PC-3 (cell line): ENCODE measurements at regions not wholly inside any gene's neighbourhood (a gene's known extent, or its start where the extent isn't known, plus 50 kb on each side); places are given as distances from the start of the nearest gene placed in this dataset.

Experiments used
- ATAC-seq: fragments of 200-7000 bp; cut with Tn5 transposase; 2 replicates; pipeline ENCODE4 v1.9.1; 2020; ENCODE audit warnings: mild to moderate bottlenecking, moderate library complexity
- BruUV-seq: library from RNA; stranded (reverse); fragments of 400-500 nt; replicated peaks from 2 replicates; lab custom pipeline; 2021; lab: Mats Ljungman, UMichigan
- CTCF ChIA-PET: fragments of 300-600 bp; sonication (Branson Sonifier 250); formaldehyde crosslinking; loops from one replicate; lab custom pipeline; 2022; ENCODE audit warnings: antibody characterized with exemption; lab: Charles Lee
- POLR2A ChIA-PET: fragments of 300-600 bp; sonication (Branson Sonifier 250); formaldehyde crosslinking; loops from one replicate; lab custom pipeline; 2022; ENCODE audit warnings: antibody characterized with exemption; ENCODE audit not compliant: unreplicated experiment; lab: Charles Lee
- DNase-seq: peaks from one replicate; pipeline ENCODE4 v3.0.0-alpha.2; 2015
- H2AFZ ChIP-seq: fragments of 300-600 bp; sonication (generic); 2 replicates; pipeline ENCODE4 v1.6.0; 2016; ENCODE audit warnings: antibody characterized with exemption, low read length
- H3F3A ChIP-seq: fragments of 300-600 bp; sonication (generic); one replicate; pipeline ENCODE4 v1.6.0; 2017; ENCODE audit warnings: antibody characterized with exemption, low read length, control low read depth, mild to moderate bottlenecking; ENCODE audit not compliant: unreplicated experiment
- H3K27ac ChIP-seq: fragments of 300-600 bp; sonication (generic); 2 replicates; pipeline ENCODE4 v1.5.1; 2016; ENCODE audit warnings: mild to moderate bottlenecking, low read length
- H3K27me3 ChIP-seq: fragments of 300-600 bp; sonication (generic); 2 replicates; pipeline ENCODE4 v1.6.1; 2016; ENCODE audit warnings: low read length, mixed read lengths
- H3K36me3 ChIP-seq: fragments of 300-600 bp; sonication (generic); 2 replicates; pipeline ENCODE4 v1.6.1; 2016; ENCODE audit warnings: low read depth, mixed run types, low read length, mixed read lengths
- H3K4me1 ChIP-seq: fragments of 300-600 bp; sonication (generic); 2 replicates; pipeline ENCODE4 v1.5.1; 2016; ENCODE audit warnings: low read length; ENCODE audit not compliant: insufficient read depth
- H3K4me2 ChIP-seq: fragments of 300-600 bp; sonication (generic); 2 replicates; pipeline ENCODE4 v1.6.0; 2016; ENCODE audit warnings: low read length
- H3K4me3 ChIP-seq: fragments of 300-600 bp; sonication (generic); 2 replicates; pipeline ENCODE4 v1.5.1; 2016; ENCODE audit warnings: mild to moderate bottlenecking, low read length, mixed read lengths
- H3K79me2 ChIP-seq: fragments of 300-600 bp; sonication (generic); 2 replicates; pipeline ENCODE4 v1.6.1; 2017; ENCODE audit warnings: low read length, mixed read lengths
- H3K9ac ChIP-seq: fragments of 300-600 bp; sonication (generic); 2 replicates; pipeline ENCODE4 v1.6.0; 2016; ENCODE audit warnings: mild to moderate bottlenecking, low read length
- H3K9me2 ChIP-seq: fragments of 300-600 bp; sonication (generic); replicated peaks from 2 replicates; pipeline ENCODE4 v1.6.1; 2016; ENCODE audit warnings: mixed run types, low read length, mixed read lengths
- H3K9me3 ChIP-seq: fragments of 300-600 bp; sonication (generic); 2 replicates; pipeline ENCODE4 v1.6.1; 2016; ENCODE audit warnings: low read length, mixed read lengths
- H4K20me1 ChIP-seq: fragments of 300-600 bp; sonication (generic); 2 replicates; pipeline ENCODE4 v1.6.1; 2016; ENCODE audit warnings: low read length, mixed read lengths
- EZH2 ChIP-seq: fragments of 300-600 bp; sonication (generic); IDR thresholded peaks from one replicate; pipeline ENCODE4 v1.6.1; 2017; ENCODE audit warnings: antibody characterized with exemption, mild to moderate bottlenecking, low read length; ENCODE audit not compliant: unreplicated experiment
- EZH2phosphoT487 ChIP-seq: fragments of 300-600 bp; sonication (generic); IDR thresholded peaks from 2 replicates; pipeline ENCODE4 v1.6.1; 2018; ENCODE audit warnings: mild to moderate bottlenecking, antibody characterized with exemption, low read length, borderline replicate concordance
- intact Hi-C: fragments of 100-400 bp; cut with micrococcal nuclease; formaldehyde crosslinking; loops from 2 replicates; pipeline ENCODE4 v1.9.0; 2023
- TF ChIP-seq, protein P1 (sequence below): fragments of 300-600 bp; sonication (generic); conservative IDR thresholded peaks from 2 replicates; pipeline ENCODE4 v1.5.1; 2017; ENCODE audit warnings: antibody characterized with exemption, low read depth, mild to moderate bottlenecking, low read length

DNA sequence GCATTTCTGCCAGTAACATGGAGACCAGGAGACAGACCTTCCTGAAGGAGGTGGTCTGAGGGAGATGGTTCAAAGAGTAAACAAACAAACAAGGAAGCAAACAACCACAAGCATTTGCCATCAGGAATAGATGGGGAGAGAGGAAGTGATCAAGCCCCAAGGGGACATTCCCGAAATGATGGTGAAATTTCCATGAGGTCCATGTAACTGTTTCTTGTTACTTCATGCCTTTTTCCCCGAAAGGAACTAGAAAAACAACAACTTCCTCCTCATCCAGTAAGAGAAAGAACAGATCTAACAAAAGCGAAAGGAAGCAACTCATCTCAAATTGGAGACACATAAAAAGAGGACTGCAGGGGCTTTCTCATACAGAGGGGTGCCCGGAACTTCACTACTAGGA, 152.5 kb upstream of the ZNF32 start:
- no peak for DNase-seq
- no peak for ATAC-seq
- no peak overlapping the region for H3K27ac ChIP-seq
- no peaks in the 10 kb centered on the region for H3F3A ChIP-seq
- no peak overlapping the region for H3K4me2 ChIP-seq
- POLR2A ChIA-PET = no interaction called here
- H2AFZ ChIP-seq = no peak overlapping the region
- TF ChIP-seq EZH2phosphoT487 (no peak), EZH2 (no peak)
- TF ChIP-seq, protein P1, sequence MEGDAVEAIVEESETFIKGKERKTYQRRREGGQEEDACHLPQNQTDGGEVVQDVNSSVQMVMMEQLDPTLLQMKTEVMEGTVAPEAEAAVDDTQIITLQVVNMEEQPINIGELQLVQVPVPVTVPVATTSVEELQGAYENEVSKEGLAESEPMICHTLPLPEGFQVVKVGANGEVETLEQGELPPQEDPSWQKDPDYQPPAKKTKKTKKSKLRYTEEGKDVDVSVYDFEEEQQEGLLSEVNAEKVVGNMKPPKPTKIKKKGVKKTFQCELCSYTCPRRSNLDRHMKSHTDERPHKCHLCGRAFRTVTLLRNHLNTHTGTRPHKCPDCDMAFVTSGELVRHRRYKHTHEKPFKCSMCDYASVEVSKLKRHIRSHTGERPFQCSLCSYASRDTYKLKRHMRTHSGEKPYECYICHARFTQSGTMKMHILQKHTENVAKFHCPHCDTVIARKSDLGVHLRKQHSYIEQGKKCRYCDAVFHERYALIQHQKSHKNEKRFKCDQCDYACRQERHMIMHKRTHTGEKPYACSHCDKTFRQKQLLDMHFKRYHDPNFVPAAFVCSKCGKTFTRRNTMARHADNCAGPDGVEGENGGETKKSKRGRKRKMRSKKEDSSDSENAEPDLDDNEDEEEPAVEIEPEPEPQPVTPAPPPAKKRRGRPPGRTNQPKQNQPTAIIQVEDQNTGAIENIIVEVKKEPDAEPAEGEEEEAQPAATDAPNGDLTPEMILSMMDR = no peak
- H3K79me2 ChIP-seq = no peaks in the 10 kb centered on the region
- H3K4me1 ChIP-seq = no peaks in the 10 kb centered on the region
- no peaks in the 10 kb centered on the region for H3K9me3 ChIP-seq
- no peaks in the 10 kb centered on the region for H3K36me3 ChIP-seq
- H3K9me2 ChIP-seq = no peaks in the 10 kb centered on the region
- no peaks in the 10 kb centered on the region for H4K20me1 ChIP-seq
- no TSS peak for BruUV-seq
- intact Hi-C loops = no loop called here
- H3K4me3 ChIP-seq = no peak overlapping the region
- H3K27me3 ChIP-seq = peaks cover 49% of the 10 kb centered on the region
- no peak overlapping the region for H3K9ac ChIP-seq
- CTCF ChIA-PET = no interaction called here

DNA sequence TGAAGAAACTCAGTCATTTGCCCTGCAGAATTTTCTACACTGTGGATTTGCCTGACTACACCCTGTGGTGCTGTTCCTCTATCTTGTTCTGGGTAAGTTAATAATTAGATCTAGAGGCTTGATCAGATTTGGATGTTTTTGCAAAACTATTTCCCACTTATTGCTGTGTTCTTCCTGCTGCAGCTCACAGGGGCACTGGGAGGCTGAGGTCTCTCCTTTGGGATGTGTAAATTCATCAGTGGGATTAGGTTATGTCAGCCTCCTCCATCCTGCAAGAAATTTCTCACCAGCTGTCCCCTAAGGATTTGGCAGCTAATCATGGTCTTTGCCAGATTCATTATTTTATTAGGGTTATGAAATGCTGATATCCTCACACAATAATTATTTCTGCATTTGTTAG, 148.1 kb upstream of the ZNF32 start:
- Histone ChIP-seq H3K9me2 (no peaks in the 10 kb centered on the region), H2AFZ (no peak overlapping the region), H3K4me2 (no peak overlapping the region), H3K4me3 (no peak overlapping the region), H3F3A (no peaks in the 10 kb centered on the region), H3K79me2 (no peaks in the 10 kb centered on the region), H3K27me3 (peaks cover 51% of the 10 kb centered on the region), H3K9ac (no peak overlapping the region), H3K9me3 (no peaks in the 10 kb centered on the region), H4K20me1 (no peaks in the 10 kb centered on the region), H3K27ac (no peak overlapping the region), H3K4me1 (no peaks in the 10 kb centered on the region), H3K36me3 (no peaks in the 10 kb centered on the region)
- intact Hi-C loops = no loop called here
- ATAC-seq (no peak), DNase-seq (no peak)
- POLR2A ChIA-PET = no interaction called here
- BruUV-seq = no TSS peak
- no peak for TF ChIP-seq EZH2
- TF ChIP-seq, protein P1 = no peak
- no peak for TF ChIP-seq EZH2phosphoT487
- CTCF ChIA-PET = no interaction called here

DNA sequence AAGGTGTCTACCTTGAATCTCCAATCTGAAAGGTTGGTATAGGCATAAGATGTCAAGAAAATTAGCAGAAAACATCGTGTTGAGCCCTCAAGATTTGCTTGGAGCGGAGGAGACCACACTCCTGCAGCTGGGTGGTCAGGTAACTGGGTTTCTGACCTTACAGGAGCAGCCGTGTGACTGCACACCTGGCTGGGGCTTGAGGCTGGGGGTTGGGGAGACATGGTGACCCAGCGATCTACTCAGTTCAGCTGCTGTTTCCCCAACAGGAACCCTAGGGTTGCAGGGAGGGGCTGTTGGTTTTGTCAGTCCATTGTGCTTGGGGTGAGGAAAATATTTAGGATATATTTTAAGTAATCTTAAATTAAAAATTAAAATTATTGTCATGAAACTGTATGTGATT, 147.0 kb upstream of the ZNF32 start:
- H3K27me3 ChIP-seq = peaks cover 49% of the 10 kb centered on the region
- POLR2A ChIA-PET = no interaction called here

More for the DNA sequence above, 147.0 kb upstream of the ZNF32 start:
- Histone ChIP-seq H3K9me2 (no peaks in the 10 kb centered on the region), H4K20me1 (no peaks in the 10 kb centered on the region), H3K27ac (no peak overlapping the region), H3K9ac (no peak overlapping the region), H3F3A (no peaks in the 10 kb centered on the region), H3K79me2 (no peaks in the 10 kb centered on the region), H2AFZ (no peak overlapping the region), H3K9me3 (no peaks in the 10 kb centered on the region), H3K36me3 (no peaks in the 10 kb centered on the region), H3K4me3 (no peak overlapping the region), H3K4me2 (no peak overlapping the region), H3K4me1 (no peaks in the 10 kb centered on the region)
- ATAC-seq = no peak
- no TSS peak for BruUV-seq
- intact Hi-C loops = no loop called here
- no peak for DNase-seq
- CTCF ChIA-PET = no interaction called here
- TF ChIP-seq EZH2phosphoT487 (no peak), EZH2 (no peak)
- TF ChIP-seq, protein P1 = no peak
